OCI-LY7 (cell line): ENCODE measurements at regions not wholly inside any gene's neighbourhood (a gene's known extent, or its start where the extent isn't known, plus 50 kb on each side); places are given as distances from the start of the nearest gene placed in this dataset.

ENCODE experiments used
- BruUV-seq: library from RNA; stranded (reverse); fragments of 400-500 nt; replicated peaks from 2 replicates; lab custom pipeline; 2021; lab: Mats Ljungman, UMichigan
- CTCF ChIA-PET: fragments of 300-600 bp; sonication (Branson Sonifier 250); formaldehyde crosslinking; loops from one replicate; lab custom pipeline; 2022; ENCODE audit warnings: antibody characterized with exemption; ENCODE audit not compliant: unreplicated experiment; lab: Charles Lee
- POLR2A ChIA-PET: fragments of 300-600 bp; sonication (Branson Sonifier 250); formaldehyde crosslinking; loops from one replicate; lab custom pipeline; 2022; ENCODE audit warnings: antibody characterized with exemption; lab: Charles Lee
- DNase-seq: peaks from one replicate; pipeline ENCODE4 v3.0.0-alpha.2; 2015; ENCODE audit warnings: low spot score
- H2AFZ ChIP-seq: fragments of 200-600 bp; sonication (generic), shearing (Covaris generic); 2 replicates; pipeline ENCODE4 v1.6.1; 2014; ENCODE audit warnings: mild to moderate bottlenecking, antibody characterized with exemption, low read length, moderate library complexity
- H3K27ac ChIP-seq: fragments of 200-600 bp; sonication (generic); 2 replicates; pipeline ENCODE4 v1.5.1; 2014; ENCODE audit warnings: mixed run types, low read depth, mild to moderate bottlenecking, moderate library complexity, low read length, inconsistent platforms; ENCODE audit not compliant: poor library complexity, severe bottlenecking
- H3K36me3 ChIP-seq: fragments of 200-600 bp; sonication (generic); 2 replicates; pipeline ENCODE4 v1.6.1; 2014; ENCODE audit warnings: mild to moderate bottlenecking, antibody characterized with exemption, low read length, moderate library complexity, mixed read lengths; ENCODE audit not compliant: insufficient read depth
- H3K4me1 ChIP-seq: fragments of 200-600 bp; sonication (generic); 2 replicates; pipeline ENCODE4 v1.5.1; 2014; ENCODE audit warnings: mild to moderate bottlenecking, low read length; ENCODE audit not compliant: insufficient read depth, poor library complexity, severe bottlenecking
- H3K4me2 ChIP-seq: fragments of 200-600 bp; sonication (generic); 2 replicates; pipeline ENCODE4 v1.6.1; 2014; ENCODE audit warnings: mild to moderate bottlenecking, low read length
- H3K4me3 ChIP-seq: fragments of 200-600 bp; sonication (generic); 2 replicates; pipeline ENCODE4 v1.5.1; 2014; ENCODE audit warnings: mild to moderate bottlenecking, low read depth, low read length; ENCODE audit not compliant: poor library complexity, severe bottlenecking
- H3K79me2 ChIP-seq: fragments of 200-600 bp; sonication (generic); 2 replicates; pipeline ENCODE4 v1.6.1; 2016; ENCODE audit warnings: low read depth, mild to moderate bottlenecking, low read length, moderate library complexity, mixed read lengths; ENCODE audit not compliant: insufficient read depth
- H3K9me2 ChIP-seq: fragments of 200-600 bp; sonication (generic); 2 replicates; pipeline ENCODE4 v1.6.1; 2016; ENCODE audit warnings: mild to moderate bottlenecking, low read length, mixed read lengths; ENCODE audit not compliant: insufficient read depth
- H3K9me3 ChIP-seq: fragments of 200-600 bp; sonication (generic); 2 replicates; pipeline ENCODE4 v1.6.1; 2014; ENCODE audit warnings: mild to moderate bottlenecking, mixed run types, low read length, mixed read lengths
- H4K20me1 ChIP-seq: fragments of 200-600 bp; sonication (generic); 2 replicates; pipeline ENCODE4 v1.6.1; 2014; ENCODE audit warnings: mild to moderate bottlenecking, antibody characterized with exemption, low read length, moderate library complexity, mixed read lengths; ENCODE audit not compliant: insufficient read depth
- CTCF ChIP-seq: fragments of 200-600 bp; sonication (generic); conservative IDR thresholded peaks from 2 replicates; pipeline ENCODE4 v1.5.1; 2014; ENCODE audit warnings: mild to moderate bottlenecking, antibody characterized with exemption, low read length, moderate library complexity, mixed read lengths
- EZH2phosphoT487 ChIP-seq: fragments of 200-600 bp; sonication (generic); IDR thresholded peaks from 2 replicates; pipeline ENCODE4 v1.6.1; 2018; ENCODE audit warnings: low read depth, borderline replicate concordance, mild to moderate bottlenecking, mixed run types, antibody characterized with exemption, low read length, moderate library complexity, mixed read lengths
- intact Hi-C: fragments of 100-400 bp; cut with micrococcal nuclease; formaldehyde crosslinking; loops from one replicate; pipeline ENCODE4 v1.10.0; 2022; ENCODE audit not compliant: unreplicated experiment

DNA sequence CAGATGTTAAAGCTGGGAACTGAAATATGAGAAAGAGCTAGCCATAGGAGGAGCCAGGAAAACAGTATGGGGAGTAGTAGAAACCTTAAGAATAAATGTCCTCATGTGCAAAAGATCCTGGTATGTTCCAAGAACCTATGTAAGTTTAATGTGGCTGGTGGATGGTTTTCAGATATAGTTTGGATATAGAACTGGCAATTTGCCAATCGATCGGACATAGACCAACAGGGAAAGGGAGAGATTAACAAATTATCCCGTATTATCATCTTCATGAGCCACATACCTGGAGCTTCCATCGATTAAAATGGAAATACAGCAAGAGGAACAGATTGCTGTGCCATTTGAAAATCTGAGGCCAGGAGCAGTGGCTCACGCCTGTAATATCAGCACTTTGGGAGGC is 388.7 kb downstream of the PRELID2 start:
- Histone ChIP-seq H3K9me2 (no peaks in the 10 kb centered on the region), H3K27ac (no peak overlapping the region), H3K4me1 (no peaks in the 10 kb centered on the region), H2AFZ (no peak overlapping the region), H3K4me3 (no peak overlapping the region), H3K79me2 (no peaks in the 10 kb centered on the region), H3K9me3 (no peaks in the 10 kb centered on the region), H3K4me2 (no peak overlapping the region), H3K36me3 (no peaks in the 10 kb centered on the region), H4K20me1 (no peaks in the 10 kb centered on the region)
- no peak for DNase-seq
- no peak for TF ChIP-seq EZH2phosphoT487
- no peak for TF ChIP-seq CTCF
- ChIA-PET POLR2A (interaction anchor here (0.6 kb wide), 1 partner anchor 1957 kb away, joined by 3 read pairs; no protein-coding TSS in a partner anchor), CTCF (no interaction called here)
- intact Hi-C loops = no loop called here
- no TSS peak for BruUV-seq

- no peak for TF ChIP-seq CTCF
- no peak for TF ChIP-seq EZH2phosphoT487
- H3K4me1 ChIP-seq = no peaks in the 10 kb centered on the region
- H3K9me3 ChIP-seq = no peaks in the 10 kb centered on the region
- no peak overlapping the region for H3K27ac ChIP-seq
- no peaks in the 10 kb centered on the region for H4K20me1 ChIP-seq
- H2AFZ ChIP-seq = no peak overlapping the region
- POLR2A ChIA-PET = no interaction called here
- no peak for DNase-seq
- intact Hi-C loops = no loop called here
- H3K9me2 ChIP-seq = no peaks in the 10 kb centered on the region
- H3K4me3 ChIP-seq = no peak overlapping the region
- no peaks in the 10 kb centered on the region for H3K36me3 ChIP-seq
- H3K4me2 ChIP-seq = no peak overlapping the region
- H3K79me2 ChIP-seq = no peaks in the 10 kb centered on the region
- CTCF ChIA-PET = no interaction called here
- no TSS peak for BruUV-seq
Observed at GRCh38 chr5:145445027-145445426, 390.1 kb downstream of the PRELID2 start.

- no peaks in the 10 kb centered on the region for H3K36me3 ChIP-seq
- no peaks in the 10 kb centered on the region for H3K4me1 ChIP-seq
- H3K9me3 ChIP-seq = no peaks in the 10 kb centered on the region
- DNase-seq = no peak
- H4K20me1 ChIP-seq = no peaks in the 10 kb centered on the region
- ChIA-PET CTCF (no interaction called here), POLR2A (no interaction called here)
- H3K4me3 ChIP-seq = no peak overlapping the region
- H2AFZ ChIP-seq = no peak overlapping the region
- H3K79me2 ChIP-seq = no peaks in the 10 kb centered on the region
- BruUV-seq = no TSS peak
- no peaks in the 10 kb centered on the region for H3K9me2 ChIP-seq
- no peak overlapping the region for H3K4me2 ChIP-seq
- H3K27ac ChIP-seq = no peak overlapping the region
- intact Hi-C loops = no loop called here
- no peak for TF ChIP-seq EZH2phosphoT487
- no peak for TF ChIP-seq CTCF
Observed at GRCh38 chr5:145443964-145444363, 391.2 kb downstream of the PRELID2 start.
